CD4-positive, alpha-beta T cell treated with Interferon gamma for 1 hour (primary cell): ENCODE measurements at regions not wholly inside any gene's neighbourhood (a gene's known extent, or its start where the extent isn't known, plus 50 kb on each side); places are given as distances from the start of the nearest gene placed in this dataset.

Experiments used
- DNase-seq: peaks from one replicate; pipeline ENCODE4 v3.0.0-alpha.2; 2020

DNA sequence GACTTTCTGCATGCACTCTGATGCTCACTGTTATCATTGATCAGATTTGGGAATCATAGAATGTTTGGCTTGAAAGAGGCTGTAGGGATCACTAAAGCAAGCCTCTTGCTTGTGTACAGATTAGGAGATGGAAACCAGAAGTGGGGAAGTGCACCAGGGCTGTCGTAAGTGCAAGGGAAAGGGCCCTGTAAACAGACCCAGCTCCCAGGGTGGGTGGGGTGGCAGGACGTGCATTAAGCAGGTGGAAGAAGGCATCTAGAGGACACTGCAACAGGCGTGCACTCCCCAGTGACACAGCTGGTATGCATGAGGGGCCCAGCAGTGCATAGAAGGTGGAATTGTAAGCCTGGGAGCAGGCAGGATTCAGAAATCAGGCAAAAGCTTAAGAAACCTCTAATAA, 58.0 kb upstream of the SLC7A14 start:
- no peak for DNase-seq

DNA sequence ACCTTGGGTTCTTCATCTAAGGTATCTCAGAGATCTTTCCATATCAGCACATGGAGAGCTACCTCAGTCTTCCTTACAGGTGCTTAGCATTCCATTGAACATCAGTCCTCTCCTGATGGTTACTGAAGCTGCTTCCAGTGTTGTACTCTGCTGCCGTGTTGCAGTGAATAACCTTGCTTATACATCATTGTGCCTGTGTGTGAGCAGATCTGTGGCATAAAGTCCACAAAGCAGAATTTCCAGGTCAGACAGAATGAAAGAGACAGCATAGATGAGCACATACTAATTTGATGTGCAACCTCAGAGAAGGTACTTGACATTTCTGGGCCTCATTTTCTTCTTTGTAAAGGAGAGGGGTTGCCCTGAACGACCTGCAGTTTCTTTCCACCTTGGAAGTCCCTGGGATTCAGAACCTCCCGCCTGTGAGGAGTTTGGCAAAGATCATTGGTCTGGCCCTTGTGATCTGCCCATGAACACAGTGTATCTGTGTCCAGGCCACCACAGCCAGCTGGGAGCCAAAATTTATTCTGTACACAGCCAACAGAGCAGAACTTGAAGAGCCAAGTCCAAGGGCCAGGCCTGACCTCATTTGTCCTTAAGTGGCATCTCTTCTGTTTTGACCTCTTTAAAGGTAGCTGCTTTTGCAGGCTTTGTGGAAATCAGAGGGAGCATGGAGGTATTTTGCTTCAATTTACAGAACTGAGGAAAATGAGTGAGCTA, 57.2 kb upstream of the SLC7A14 start:
- DNase-seq = no peak

DNA sequence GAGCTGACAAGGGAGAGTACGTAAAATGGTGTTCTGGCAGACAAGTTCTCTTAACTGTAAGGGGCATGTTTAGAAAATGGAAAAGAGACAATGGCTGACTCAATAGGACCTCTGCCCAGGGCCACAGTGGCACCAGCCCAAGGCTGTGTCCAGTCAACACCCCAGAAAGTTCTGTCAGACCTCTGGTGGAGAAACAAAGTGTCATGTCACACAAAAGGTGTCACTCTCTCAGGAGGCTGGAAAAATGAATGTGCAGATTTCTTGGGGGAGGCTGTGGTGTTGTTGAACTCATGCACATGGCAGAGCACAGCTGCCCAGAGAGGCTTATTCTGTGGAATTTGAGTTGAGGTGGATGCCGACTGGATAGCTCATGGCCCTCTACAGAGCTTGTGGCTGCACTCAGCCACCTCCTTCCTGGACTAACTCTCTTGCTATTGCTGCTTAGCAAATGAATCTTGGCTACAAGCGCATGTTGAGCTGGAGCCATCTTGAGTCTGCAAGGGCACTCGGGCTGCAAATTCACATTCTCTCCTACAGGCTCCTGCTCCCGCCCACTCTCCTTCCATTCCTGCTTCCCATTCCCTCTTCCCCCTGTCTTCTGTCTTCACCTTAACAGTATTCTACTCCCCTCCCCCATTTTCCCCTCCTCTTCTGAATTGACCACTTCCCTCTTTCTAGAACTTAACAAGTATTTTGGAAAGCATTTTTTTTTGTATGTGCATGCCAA, 55.8 kb upstream of the SLC7A14 start:
- no peak for DNase-seq

DNA sequence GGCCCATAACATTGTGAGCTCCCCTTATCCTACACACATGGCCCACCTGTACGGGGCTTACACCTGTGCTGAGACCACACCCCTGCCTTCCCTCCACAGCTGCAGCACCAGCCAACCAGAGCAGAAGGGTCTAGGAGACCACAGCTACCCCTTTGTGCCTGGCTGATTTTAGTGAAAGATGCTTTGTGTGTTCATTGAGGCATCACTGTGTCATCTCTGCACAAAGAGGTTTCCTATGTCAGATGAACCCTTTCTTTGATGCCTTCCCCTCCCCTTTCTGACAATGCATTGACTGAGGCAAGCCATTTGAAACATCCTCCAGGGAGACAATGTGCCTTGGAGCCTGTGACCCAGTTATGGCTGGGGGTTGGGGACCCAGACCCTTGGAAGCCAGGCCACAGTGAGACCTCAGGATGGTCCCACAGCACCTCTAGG, 54.9 kb upstream of the SLC7A14 start:
- DNase-seq = no peak

- DNase-seq = no peak
Observed at GRCh38 chr3:170638988-170639387, 53.1 kb upstream of the SLC7A14 start.

- DNase-seq = no peak
Observed at GRCh38 chr3:170637306-170637705, 51.4 kb upstream of the SLC7A14 start.

- DNase-seq = no peak
Observed at GRCh38 chr3:170636400-170636973, 50.6 kb upstream of the SLC7A14 start.
